ENCODE measurements at regions not wholly inside any gene's neighbourhood (a gene's known extent, or its start where the extent isn't known, plus 50 kb on each side); places are given as distances from the start of the nearest gene placed in this dataset.

DNA sequence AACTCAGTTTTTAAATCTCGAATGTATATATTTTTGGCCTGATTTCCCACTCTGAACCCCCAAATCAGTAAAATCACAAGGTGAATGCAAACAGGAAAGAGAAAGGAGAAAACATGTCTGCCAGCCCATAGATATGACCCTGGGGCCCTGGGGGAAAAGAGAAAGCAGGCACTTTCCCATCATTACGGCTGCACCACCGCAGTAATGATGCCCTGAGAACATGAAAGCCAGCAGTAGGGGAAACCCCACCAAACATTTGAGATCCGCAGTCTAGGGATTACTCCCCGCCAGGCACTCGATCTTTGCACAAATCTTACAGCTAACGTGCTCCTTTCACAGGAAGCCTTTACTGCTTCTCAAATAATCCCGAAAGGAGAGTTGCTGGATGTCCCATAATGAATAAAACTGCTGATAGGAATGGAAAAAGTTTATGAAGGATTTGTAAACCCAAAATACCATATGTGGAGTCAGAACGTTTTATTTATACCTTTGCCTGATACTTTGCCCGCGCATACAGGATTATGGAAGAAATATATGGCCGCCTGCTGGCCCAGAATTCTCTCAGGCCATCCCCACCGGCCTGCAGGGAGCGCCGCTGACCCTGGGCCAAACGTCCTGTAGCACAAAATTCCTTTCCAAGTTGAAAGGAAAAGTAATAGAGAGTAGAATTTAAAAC is 180.0 kb upstream of the INHBA start:
- H3K4me1 ChIP-seq (ENCODE audit: control insufficient read depth in 4 of 4, insufficient read depth in 4 of 4, low read length in 3 of 4) = no peaks in the 10 kb centered on the region
- no peak for TF ChIP-seq FOXA2 (IDR thresholded peaks at IDR 0.05)
- TF ChIP-seq NR2F2 (IDR thresholded peaks at IDR 0.05) = no peak
- no peak for TF ChIP-seq EGR1 (IDR thresholded peaks at IDR 0.05; ENCODE audit: low read depth in 2 of 2)
- TF ChIP-seq FOXA1 (IDR thresholded peaks at IDR 0.05) = no peak
- TF ChIP-seq, protein P1, sequence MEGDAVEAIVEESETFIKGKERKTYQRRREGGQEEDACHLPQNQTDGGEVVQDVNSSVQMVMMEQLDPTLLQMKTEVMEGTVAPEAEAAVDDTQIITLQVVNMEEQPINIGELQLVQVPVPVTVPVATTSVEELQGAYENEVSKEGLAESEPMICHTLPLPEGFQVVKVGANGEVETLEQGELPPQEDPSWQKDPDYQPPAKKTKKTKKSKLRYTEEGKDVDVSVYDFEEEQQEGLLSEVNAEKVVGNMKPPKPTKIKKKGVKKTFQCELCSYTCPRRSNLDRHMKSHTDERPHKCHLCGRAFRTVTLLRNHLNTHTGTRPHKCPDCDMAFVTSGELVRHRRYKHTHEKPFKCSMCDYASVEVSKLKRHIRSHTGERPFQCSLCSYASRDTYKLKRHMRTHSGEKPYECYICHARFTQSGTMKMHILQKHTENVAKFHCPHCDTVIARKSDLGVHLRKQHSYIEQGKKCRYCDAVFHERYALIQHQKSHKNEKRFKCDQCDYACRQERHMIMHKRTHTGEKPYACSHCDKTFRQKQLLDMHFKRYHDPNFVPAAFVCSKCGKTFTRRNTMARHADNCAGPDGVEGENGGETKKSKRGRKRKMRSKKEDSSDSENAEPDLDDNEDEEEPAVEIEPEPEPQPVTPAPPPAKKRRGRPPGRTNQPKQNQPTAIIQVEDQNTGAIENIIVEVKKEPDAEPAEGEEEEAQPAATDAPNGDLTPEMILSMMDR (IDR thresholded peaks at IDR 0.05; ENCODE audit: low read depth, low read length, missing input control) = no peak
- no peak for TF ChIP-seq RXRA (IDR thresholded peaks at IDR 0.05)
- TF ChIP-seq SP1 (IDR thresholded peaks at IDR 0.05) = no peak
- TF ChIP-seq RAD21 (IDR thresholded peaks at IDR 0.05) = no peak
- TF ChIP-seq, protein P2, sequence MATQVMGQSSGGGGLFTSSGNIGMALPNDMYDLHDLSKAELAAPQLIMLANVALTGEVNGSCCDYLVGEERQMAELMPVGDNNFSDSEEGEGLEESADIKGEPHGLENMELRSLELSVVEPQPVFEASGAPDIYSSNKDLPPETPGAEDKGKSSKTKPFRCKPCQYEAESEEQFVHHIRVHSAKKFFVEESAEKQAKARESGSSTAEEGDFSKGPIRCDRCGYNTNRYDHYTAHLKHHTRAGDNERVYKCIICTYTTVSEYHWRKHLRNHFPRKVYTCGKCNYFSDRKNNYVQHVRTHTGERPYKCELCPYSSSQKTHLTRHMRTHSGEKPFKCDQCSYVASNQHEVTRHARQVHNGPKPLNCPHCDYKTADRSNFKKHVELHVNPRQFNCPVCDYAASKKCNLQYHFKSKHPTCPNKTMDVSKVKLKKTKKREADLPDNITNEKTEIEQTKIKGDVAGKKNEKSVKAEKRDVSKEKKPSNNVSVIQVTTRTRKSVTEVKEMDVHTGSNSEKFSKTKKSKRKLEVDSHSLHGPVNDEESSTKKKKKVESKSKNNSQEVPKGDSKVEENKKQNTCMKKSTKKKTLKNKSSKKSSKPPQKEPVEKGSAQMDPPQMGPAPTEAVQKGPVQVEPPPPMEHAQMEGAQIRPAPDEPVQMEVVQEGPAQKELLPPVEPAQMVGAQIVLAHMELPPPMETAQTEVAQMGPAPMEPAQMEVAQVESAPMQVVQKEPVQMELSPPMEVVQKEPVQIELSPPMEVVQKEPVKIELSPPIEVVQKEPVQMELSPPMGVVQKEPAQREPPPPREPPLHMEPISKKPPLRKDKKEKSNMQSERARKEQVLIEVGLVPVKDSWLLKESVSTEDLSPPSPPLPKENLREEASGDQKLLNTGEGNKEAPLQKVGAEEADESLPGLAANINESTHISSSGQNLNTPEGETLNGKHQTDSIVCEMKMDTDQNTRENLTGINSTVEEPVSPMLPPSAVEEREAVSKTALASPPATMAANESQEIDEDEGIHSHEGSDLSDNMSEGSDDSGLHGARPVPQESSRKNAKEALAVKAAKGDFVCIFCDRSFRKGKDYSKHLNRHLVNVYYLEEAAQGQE (IDR thresholded peaks at IDR 0.05) = no peak
- TF ChIP-seq, protein P3, sequence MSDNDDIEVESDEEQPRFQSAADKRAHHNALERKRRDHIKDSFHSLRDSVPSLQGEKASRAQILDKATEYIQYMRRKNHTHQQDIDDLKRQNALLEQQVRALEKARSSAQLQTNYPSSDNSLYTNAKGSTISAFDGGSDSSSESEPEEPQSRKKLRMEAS (IDR thresholded peaks at IDR 0.05) = no peak
- no peak for TF ChIP-seq GABPA (IDR thresholded peaks at IDR 0.05 in 1 of 2, conservative IDR thresholded peaks at IDR 0.05 in 1 of 2)
- no peak for TF ChIP-seq TAF1 (conservative IDR thresholded peaks at IDR 0.05)
- no peak for TF ChIP-seq HNF4G (IDR thresholded peaks at IDR 0.05)
- no peak for TF ChIP-seq JUND (IDR thresholded peaks at IDR 0.05)
- TF ChIP-seq YY1 (IDR thresholded peaks at IDR 0.05) = no peak
- TF ChIP-seq, protein P4, sequence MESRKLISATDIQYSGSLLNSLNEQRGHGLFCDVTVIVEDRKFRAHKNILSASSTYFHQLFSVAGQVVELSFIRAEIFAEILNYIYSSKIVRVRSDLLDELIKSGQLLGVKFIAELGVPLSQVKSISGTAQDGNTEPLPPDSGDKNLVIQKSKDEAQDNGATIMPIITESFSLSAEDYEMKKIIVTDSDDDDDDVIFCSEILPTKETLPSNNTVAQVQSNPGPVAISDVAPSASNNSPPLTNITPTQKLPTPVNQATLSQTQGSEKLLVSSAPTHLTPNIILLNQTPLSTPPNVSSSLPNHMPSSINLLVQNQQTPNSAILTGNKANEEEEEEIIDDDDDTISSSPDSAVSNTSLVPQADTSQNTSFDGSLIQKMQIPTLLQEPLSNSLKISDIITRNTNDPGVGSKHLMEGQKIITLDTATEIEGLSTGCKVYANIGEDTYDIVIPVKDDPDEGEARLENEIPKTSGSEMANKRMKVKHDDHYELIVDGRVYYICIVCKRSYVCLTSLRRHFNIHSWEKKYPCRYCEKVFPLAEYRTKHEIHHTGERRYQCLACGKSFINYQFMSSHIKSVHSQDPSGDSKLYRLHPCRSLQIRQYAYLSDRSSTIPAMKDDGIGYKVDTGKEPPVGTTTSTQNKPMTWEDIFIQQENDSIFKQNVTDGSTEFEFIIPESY (IDR thresholded peaks at IDR 0.05) = no peak
- no peak overlapping the region for H3K27ac ChIP-seq (ENCODE audit: low read depth in 1 of 2, low read length in 2 of 2)
- peaks cover 0 to 4% (median 0%) of the 10 kb centered on the region in 4 donors for H3K27me3 ChIP-seq (ENCODE audit: control insufficient read depth in 4 of 4, insufficient read depth in 4 of 4, low read length in 3 of 4)
- 87% methylated on average over 16 of the region's 16 CpGs for WGBS
- H3K36me3 ChIP-seq (ENCODE audit: control insufficient read depth in 4 of 4, insufficient read depth in 3 of 4, low read depth in 1 of 4, low read length in 3 of 4) = no peaks in the 10 kb centered on the region
- H3K4me3 ChIP-seq (ENCODE audit: low read depth in 1 of 3, low read length in 3 of 3) = no peak overlapping the region
- H3K9ac ChIP-seq (ENCODE audit: low read depth in 1 of 2, low read length in 2 of 2) = no peak overlapping the region
- H3K9me3 ChIP-seq (ENCODE audit: control insufficient read depth in 4 of 4, low read length in 3 of 4) = no peaks in the 10 kb centered on the region
- DNase-seq (ENCODE audit: low spot score) = no peak

DNA sequence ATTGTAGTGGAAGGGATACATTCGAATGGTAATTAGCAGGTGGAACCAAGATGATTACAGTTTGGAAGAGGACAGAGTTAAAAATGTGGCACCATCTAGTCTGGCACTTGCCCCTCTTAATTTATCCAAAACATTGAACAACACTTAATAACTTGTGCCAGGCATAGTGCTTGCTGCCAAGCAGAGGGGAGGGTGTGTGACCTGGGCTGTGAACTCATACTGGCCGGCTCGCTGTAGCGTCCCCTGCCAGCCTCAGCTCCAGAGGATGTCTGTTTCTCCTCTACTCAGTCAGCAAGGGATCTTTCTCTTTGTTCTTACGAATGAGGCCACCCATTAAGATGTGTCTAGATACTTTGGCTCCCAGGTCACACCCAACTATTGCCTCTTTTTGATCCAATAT is 179.4 kb upstream of the INHBA start:
- no peaks in the 10 kb centered on the region for H3K9me3 ChIP-seq (ENCODE audit: control insufficient read depth in 4 of 4, low read length in 3 of 4)
- no peak overlapping the region for H3K9ac ChIP-seq (ENCODE audit: low read depth in 1 of 2, low read length in 2 of 2)
- peaks cover 0 to 4% (median 0%) of the 10 kb centered on the region in 4 donors for H3K27me3 ChIP-seq (ENCODE audit: control insufficient read depth in 4 of 4, insufficient read depth in 4 of 4, low read length in 3 of 4)
- 78% methylated on average over 5 of the region's 5 CpGs for WGBS
- peak overlapping the region in 1 of 2 donors; percentile 30 for H3K27ac ChIP-seq (ENCODE audit: low read depth in 1 of 2, low read length in 2 of 2)
- no peaks in the 10 kb centered on the region for H3K4me1 ChIP-seq (ENCODE audit: control insufficient read depth in 4 of 4, insufficient read depth in 4 of 4, low read length in 3 of 4)
- H3K36me3 ChIP-seq (ENCODE audit: control insufficient read depth in 4 of 4, insufficient read depth in 3 of 4, low read depth in 1 of 4, low read length in 3 of 4) = no peaks in the 10 kb centered on the region
- no peak overlapping the region for H3K4me3 ChIP-seq (ENCODE audit: low read depth in 1 of 3, low read length in 3 of 3)
- DNase-seq (ENCODE audit: low spot score) = no peak
- TF ChIP-seq, protein P4 (IDR thresholded peaks at IDR 0.05) = no peak
- TF ChIP-seq SP1 (IDR thresholded peaks at IDR 0.05) (no peak), HNF4A (conservative IDR thresholded peaks at IDR 0.05) (no peak), RXRA (IDR thresholded peaks at IDR 0.05) (no peak), HNF4G (IDR thresholded peaks at IDR 0.05) (no peak), GABPA (IDR thresholded peaks at IDR 0.05 in 1 of 2, conservative IDR thresholded peaks at IDR 0.05 in 1 of 2) (no peak), FOXA1 (IDR thresholded peaks at IDR 0.05) (no peak), NR2F2 (IDR thresholded peaks at IDR 0.05) (no peak), TAF1 (conservative IDR thresholded peaks at IDR 0.05) (no peak), EGR1 (IDR thresholded peaks at IDR 0.05; ENCODE audit: low read depth in 2 of 2) (no peak)
- TF ChIP-seq, protein P1 (IDR thresholded peaks at IDR 0.05; ENCODE audit: low read depth, low read length, missing input control) = no peak
- TF ChIP-seq, protein P3 (IDR thresholded peaks at IDR 0.05) = no peak
- TF ChIP-seq, protein P5, sequence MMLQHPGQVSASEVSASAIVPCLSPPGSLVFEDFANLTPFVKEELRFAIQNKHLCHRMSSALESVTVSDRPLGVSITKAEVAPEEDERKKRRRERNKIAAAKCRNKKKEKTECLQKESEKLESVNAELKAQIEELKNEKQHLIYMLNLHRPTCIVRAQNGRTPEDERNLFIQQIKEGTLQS (IDR thresholded peaks at IDR 0.05) = no peak
